Caco-2 (cell line): ENCODE measurements at regions not wholly inside any gene's neighbourhood (a gene's known extent, or its start where the extent isn't known, plus 50 kb on each side); places are given as distances from the start of the nearest gene placed in this dataset.

Experiments
- BruUV-seq: library from RNA; stranded (reverse); fragments of 400-500 nt; replicated peaks from 2 replicates; lab custom pipeline; 2021; lab: Mats Ljungman, UMichigan
- CTCF ChIA-PET: fragments of 300-600 bp; sonication (Branson Sonifier 250); formaldehyde crosslinking; loops from one replicate; lab custom pipeline; 2022; ENCODE audit warnings: antibody characterized with exemption; lab: Charles Lee
- POLR2A ChIA-PET: fragments of 300-600 bp; sonication (Branson Sonifier 250); formaldehyde crosslinking; loops from one replicate; lab custom pipeline; 2022; ENCODE audit warnings: antibody characterized with exemption; lab: Charles Lee
- DNase-seq, 2 experiments: peaks; one replicate each; pipeline versions ENCODE4 v3.0.0 to v3.0.0-alpha.2; 2020 to 2022
- H3K27me3 ChIP-seq: replicated peaks from 2 replicates; pipeline ENCODE4 v1.6.0; 2011; ENCODE audit warnings: low read length; ENCODE audit not compliant: control insufficient read depth, insufficient read depth
- H3K36me3 ChIP-seq: 2 replicates; pipeline ENCODE4 v1.5.1; 2011; ENCODE audit warnings: low read length; ENCODE audit not compliant: control insufficient read depth, insufficient read depth
- H3K4me1 ChIP-seq: fragments of 250-450 bp; sonication (Bioruptor Pico); 2 replicates; pipeline ENCODE4 v1.5.1; 2020; ENCODE audit warnings: mild to moderate bottlenecking
- H3K4me3 ChIP-seq: 2 replicates; pipeline ENCODE4 v1.5.1; 2011; ENCODE audit warnings: low read depth, mild to moderate bottlenecking, control low read depth, low read length
- H3K9me3 ChIP-seq: fragments of 250-450 bp; sonication (Bioruptor Pico); 2 replicates; pipeline ENCODE4 v1.5.1; 2020; ENCODE audit warnings: mild to moderate bottlenecking, moderate library complexity
- H3K27ac Mint-ChIP-seq: one replicate; pipeline ENCODE4 v1.8.0; 2022; ENCODE audit warnings: mixed read lengths; ENCODE audit not compliant: unreplicated experiment
- H3K27me3 Mint-ChIP-seq: one replicate; pipeline ENCODE4 v1.8.0; 2022; ENCODE audit warnings: mixed read lengths; ENCODE audit not compliant: insufficient read depth, unreplicated experiment
- H3K36me3 Mint-ChIP-seq: one replicate; pipeline ENCODE4 v1.8.0; 2022; ENCODE audit warnings: mild to moderate bottlenecking, mixed read lengths; ENCODE audit not compliant: insufficient read depth, unreplicated experiment
- H3K4me1 Mint-ChIP-seq: one replicate; pipeline ENCODE4 v1.8.0; 2022; ENCODE audit warnings: low read depth, mixed read lengths; ENCODE audit not compliant: unreplicated experiment
- H3K4me3 Mint-ChIP-seq: one replicate; pipeline ENCODE4 v1.8.0; 2022; ENCODE audit warnings: mild to moderate bottlenecking, moderate library complexity, mixed read lengths; ENCODE audit not compliant: unreplicated experiment
- H3K9me3 Mint-ChIP-seq: one replicate; pipeline ENCODE4 v1.8.0; 2022; ENCODE audit warnings: mixed read lengths; ENCODE audit not compliant: unreplicated experiment
- CTCF ChIP-seq, 2 experiments: fragments of 200-600 bp in 1 of 2; IDR thresholded peaks; 1 replicate in 1 of 2; 2 replicates in 1 of 2; pipeline versions ENCODE4 v1.5.1 to v1.8.0; 2011 to 2022; ENCODE audit warnings: antibody characterized with exemption in 1 of 2, control low read depth in 1 of 2, inconsistent platforms in 1 of 2, low read depth in 1 of 2, low read length in 1 of 2, mild to moderate bottlenecking in 1 of 2, moderate library complexity in 1 of 2; ENCODE audit not compliant: insufficient read depth in 1 of 2, severe bottlenecking in 1 of 2, unreplicated experiment in 1 of 2
- intact Hi-C: fragments of 100-400 bp; cut with micrococcal nuclease; formaldehyde crosslinking; loops from one replicate; pipeline ENCODE4 v1.10.0; 2022; ENCODE audit not compliant: unreplicated experiment

GRCh38 chr2:53543083-53543482 is 224.5 kb upstream of the CHAC2 start:
- intact Hi-C loops: no loop called here
- Mint-ChIP-seq H3K36me3 (no peaks in the 10 kb centered on the region), H3K27ac (no peak overlapping the region), H3K4me1 (no peaks in the 10 kb centered on the region), H3K27me3 (peaks cover 5% of the 10 kb centered on the region), H3K9me3 (peaks cover 23% of the 10 kb centered on the region), H3K4me3 (no peak overlapping the region)
- no TSS peak for BruUV-seq
- no peak overlapping the region for H3K4me3 ChIP-seq
- TF ChIP-seq CTCF (IDR thresholded peaks at IDR 0.05; ENCODE audit: insufficient read depth in 1 of 2, low read depth in 1 of 2, low read length in 1 of 2, severe bottlenecking in 1 of 2, unreplicated experiment in 1 of 2): no peak
- peaks cover 14% of the 10 kb centered on the region for H3K9me3 ChIP-seq
- H3K4me1 ChIP-seq: no peaks in the 10 kb centered on the region
- H3K36me3 ChIP-seq: no peaks in the 10 kb centered on the region
- ChIA-PET POLR2A (no interaction called here), CTCF (no interaction called here)
- DNase-seq: no peak
- no peaks in the 10 kb centered on the region for H3K27me3 ChIP-seq

- CTCF ChIA-PET: no interaction called here
- no peaks in the 10 kb centered on the region for H3K36me3 Mint-ChIP-seq
- H3K27ac Mint-ChIP-seq: no peak overlapping the region
- intact Hi-C loops: no loop called here
- DNase-seq: no peak
- H3K27me3 ChIP-seq: no peaks in the 10 kb centered on the region
- no TSS peak for BruUV-seq
- H3K9me3 ChIP-seq: peaks cover 9% of the 10 kb centered on the region; the same call in 1 of the 2 replicates
- no peak overlapping the region for H3K4me3 Mint-ChIP-seq
- H3K4me3 ChIP-seq: no peak overlapping the region
- H3K4me1 Mint-ChIP-seq: no peaks in the 10 kb centered on the region
- H3K36me3 ChIP-seq: no peaks in the 10 kb centered on the region
- no peak for TF ChIP-seq CTCF (IDR thresholded peaks at IDR 0.05; ENCODE audit: insufficient read depth in 1 of 2, low read depth in 1 of 2, low read length in 1 of 2, severe bottlenecking in 1 of 2, unreplicated experiment in 1 of 2)
- H3K27me3 Mint-ChIP-seq: peaks cover 16% of the 10 kb centered on the region
- H3K9me3 Mint-ChIP-seq: peaks cover 22% of the 10 kb centered on the region
- H3K4me1 ChIP-seq: no peaks in the 10 kb centered on the region
- POLR2A ChIA-PET: no interaction called here
Observed at GRCh38 chr2:53536583-53537361, 230.8 kb upstream of the CHAC2 start.

GRCh38 chr2:53535234-53535840 is 232.3 kb upstream of the CHAC2 start:
- H3K9me3 Mint-ChIP-seq: peaks cover 8% of the 10 kb centered on the region
- Histone ChIP-seq H3K27me3 (no peaks in the 10 kb centered on the region), H3K9me3 (no peaks in the 10 kb centered on the region), H3K4me1 (no peaks in the 10 kb centered on the region), H3K36me3 (no peaks in the 10 kb centered on the region), H3K4me3 (no peak overlapping the region)
- no peak overlapping the region for H3K27ac Mint-ChIP-seq
- no peak for DNase-seq
- POLR2A ChIA-PET: no interaction called here
- no TSS peak for BruUV-seq
- H3K27me3 Mint-ChIP-seq: peaks cover 16% of the 10 kb centered on the region
- H3K36me3 Mint-ChIP-seq: no peaks in the 10 kb centered on the region
- intact Hi-C loops: no loop called here
- CTCF ChIA-PET: no interaction called here
- no peak for TF ChIP-seq CTCF (IDR thresholded peaks at IDR 0.05; ENCODE audit: insufficient read depth in 1 of 2, low read depth in 1 of 2, low read length in 1 of 2, severe bottlenecking in 1 of 2, unreplicated experiment in 1 of 2)
- no peaks in the 10 kb centered on the region for H3K4me1 Mint-ChIP-seq
- H3K4me3 Mint-ChIP-seq: no peak overlapping the region
